Prostate gland (tissue), 2 donors: ENCODE measurements at regions not wholly inside any gene's neighbourhood (a gene's known extent, or its start where the extent isn't known, plus 50 kb on each side); places are given as distances from the start of the nearest gene placed in this dataset.

ENCODE experiments used
- CTCF ChIP-seq, 4 experiments: fragments of 200-600 bp in 2 of 4; fragments of 450-650 bp in 2 of 4; sonication (generic) in 2 of 4; IDR thresholded peaks; 1 replicate in 3 of 4; 2 replicates in 1 of 4; pipeline ENCODE4 v1.5.1; 2016 to 2019; ENCODE audit warnings: antibody characterized with exemption in 4 of 4, mild to moderate bottlenecking in 2 of 4, moderate library complexity in 2 of 4
- POLR2A ChIP-seq: fragments of 450-650 bp; IDR thresholded peaks from one replicate; pipeline ENCODE4 v1.6.1; 2016; ENCODE audit warnings: antibody characterized with exemption, mild to moderate bottlenecking
- POLR2AphosphoS5 ChIP-seq: sonication (generic); formaldehyde crosslinking; IDR thresholded peaks from one replicate; pipeline ENCODE4 v1.6.1; 2017; ENCODE audit warnings: antibody characterized with exemption

GRCh38 chr5:9775339-9775738, 145.2 kb upstream of the TAS2R1 start:
- TF ChIP-seq CTCF (IDR thresholded peaks at IDR 0.05) (no peak), POLR2A (no peak), POLR2AphosphoS5 (no peak)
